GM12891 (cell line): ENCODE measurements at regions not wholly inside any gene's neighbourhood (a gene's known extent, or its start where the extent isn't known, plus 50 kb on each side); places are given as distances from the start of the nearest gene placed in this dataset.
"Not testable (repeated sequence)": the region's sequence is repeated elsewhere in the genome, so short reads cannot be mapped to it uniquely, and the experiment has no call there.

Experiments
- POLR2A ChIP-seq: IDR thresholded peaks from 2 replicates; pipeline ENCODE4 v1.6.1; 2011; ENCODE audit warnings: low read depth, low read length, control low read depth
- POLR2AphosphoS5 ChIP-seq: IDR thresholded peaks from 2 replicates; pipeline ENCODE4 v1.6.1; 2011; ENCODE audit warnings: low read depth, low read length, control low read depth
- POU2F2 ChIP-seq: IDR thresholded peaks from 2 replicates; pipeline ENCODE4 v1.6.1; 2011; ENCODE audit warnings: low read depth, mild to moderate bottlenecking, control low read depth, low read length, moderate library complexity
- TAF1 ChIP-seq: IDR thresholded peaks from 2 replicates; pipeline ENCODE4 v1.6.1; 2011; ENCODE audit warnings: low read depth, low read length, control low read depth

- TF ChIP-seq TAF1, POLR2A, POLR2AphosphoS5, POU2F2: not testable (repeated sequence)
These were observed 919.2 kb upstream of the ARRDC3 start for GRCh38 chr5:92302356-92302755.
